ENCODE measurements at regions not wholly inside any gene's neighbourhood (a gene's known extent, or its start where the extent isn't known, plus 50 kb on each side); places are given as distances from the start of the nearest gene placed in this dataset.

DNA sequence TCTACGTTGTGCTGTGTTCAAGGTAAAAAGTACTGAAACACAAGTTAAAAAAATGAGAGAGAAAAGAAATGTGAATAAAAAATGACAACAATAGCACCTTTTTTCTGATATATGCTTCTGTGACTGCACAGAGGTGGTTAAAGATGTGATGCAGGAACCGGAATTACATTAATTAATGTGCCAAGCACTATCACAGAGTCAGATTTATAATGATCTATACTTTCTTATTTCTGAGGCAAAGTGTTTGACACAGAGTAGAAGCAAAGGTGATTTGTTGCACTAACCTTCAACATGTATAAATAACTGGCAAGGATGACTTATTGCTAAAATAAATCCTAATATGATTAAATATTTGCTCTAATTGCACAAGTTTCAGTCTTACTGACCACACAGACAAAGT, 654.6 kb upstream of the SLITRK1 start:
- no peak for TF ChIP-seq POLR2AphosphoS5 (IDR thresholded peaks at IDR 0.05; ENCODE audit: low read depth, low read length)
- no peak for TF ChIP-seq POLR2A (IDR thresholded peaks at IDR 0.05; ENCODE audit: low read depth, low read length)
- no peak for TF ChIP-seq TAF1 (IDR thresholded peaks at IDR 0.05; ENCODE audit: low read depth, low read length)
- no peak for TF ChIP-seq PAX5 (IDR thresholded peaks at IDR 0.05; ENCODE audit: insufficient read depth, low read length, severe bottlenecking)
- TF ChIP-seq SPI1 (IDR thresholded peaks at IDR 0.05; ENCODE audit: low read depth, low read length): no peak
- no peak for TF ChIP-seq POU2F2 (IDR thresholded peaks at IDR 0.05; ENCODE audit: low read depth, low read length)

Data from GM12891 (cell line).